GM19467 (cell line): ENCODE measurements at regions not wholly inside any gene's neighbourhood (a gene's known extent, or its start where the extent isn't known, plus 50 kb on each side); places are given as distances from the start of the nearest gene placed in this dataset.

Experiments used
- ATAC-seq: cut with Tn5 transposase; IDR thresholded peaks from one replicate; pipeline ENCODE4 v1.9.1; 2021; ENCODE audit warnings: mild to moderate bottlenecking, moderate library complexity; ENCODE audit not compliant: unreplicated experiment

GRCh38 chr2:128490321-128490720 is 171.7 kb upstream of the HS6ST1 start:
- no peak for ATAC-seq

GRCh38 chr2:128490881-128491691 is 172.4 kb upstream of the HS6ST1 start:
- ATAC-seq = no peak

GRCh38 chr2:128491692-128492244 is 173.1 kb upstream of the HS6ST1 start:
- ATAC-seq = no peak

- ATAC-seq = no peak
These were observed 174.5 kb upstream of the HS6ST1 start for GRCh38 chr2:128492966-128493811.

- ATAC-seq = no peak
These were observed 175.2 kb upstream of the HS6ST1 start for GRCh38 chr2:128493880-128494279.

- no peak for ATAC-seq
These were observed 175.6 kb upstream of the HS6ST1 start for GRCh38 chr2:128494307-128494639.

- no peak for ATAC-seq
These were observed 176.1 kb upstream of the HS6ST1 start for GRCh38 chr2:128494640-128495321.

GRCh38 chr2:128495996-128496547 is 177.4 kb upstream of the HS6ST1 start:
- no peak for ATAC-seq

- no peak for ATAC-seq
These were observed 178.0 kb upstream of the HS6ST1 start for GRCh38 chr2:128496700-128497099.

GRCh38 chr2:128497461-128497860 is 178.8 kb upstream of the HS6ST1 start:
- no peak for ATAC-seq

GRCh38 chr2:128498086-128498485 is 179.4 kb upstream of the HS6ST1 start:
- no peak for ATAC-seq

- ATAC-seq = no peak
These were observed 179.9 kb upstream of the HS6ST1 start for GRCh38 chr2:128498589-128498988.

- ATAC-seq = no peak
These were observed 180.9 kb upstream of the HS6ST1 start for GRCh38 chr2:128499367-128500137.

- ATAC-seq = no peak
These were observed 181.6 kb upstream of the HS6ST1 start for GRCh38 chr2:128500138-128500800.

GRCh38 chr2:128501006-128501690 is 182.5 kb upstream of the HS6ST1 start:
- ATAC-seq = no peak

- ATAC-seq = no peak
These were observed 183.0 kb upstream of the HS6ST1 start for GRCh38 chr2:128501700-128502099.

GRCh38 chr2:128502200-128502599 is 183.5 kb upstream of the HS6ST1 start:
- no peak for ATAC-seq

GRCh38 chr2:128502638-128503246 is 184.1 kb upstream of the HS6ST1 start:
- ATAC-seq = no peak
